GM12864 (cell line): ENCODE measurements at regions not wholly inside any gene's neighbourhood (a gene's known extent, or its start where the extent isn't known, plus 50 kb on each side); places are given as distances from the start of the nearest gene placed in this dataset.

Source experiments
- DNase-seq: peaks from one replicate; pipeline ENCODE4 v3.0.0-alpha.2; 2011; ENCODE audit warnings: low read depth
- H3K4me3 ChIP-seq: 2 replicates; pipeline ENCODE4 v1.5.1; 2011; ENCODE audit warnings: mild to moderate bottlenecking, low read depth, low read length, control low read depth
- CTCF ChIP-seq: IDR thresholded peaks from 2 replicates; pipeline ENCODE4 v1.5.1; 2011; ENCODE audit warnings: low read depth, mild to moderate bottlenecking, moderate library complexity, low read length, control low read depth, inconsistent platforms; ENCODE audit errors: missing control alignments

- no peak overlapping the region for H3K4me3 ChIP-seq
- TF ChIP-seq CTCF, result no peak
- no peak for DNase-seq
Observed at GRCh38 chr5:173496883-173497255, 119.6 kb downstream of the BOD1 start.

- DNase-seq, result no peak
- TF ChIP-seq CTCF, result no peak
- H3K4me3 ChIP-seq, result no peak overlapping the region
Observed at GRCh38 chr5:173496129-173496882, 120.1 kb downstream of the BOD1 start.

- H3K4me3 ChIP-seq, result no peak overlapping the region
- no peak for DNase-seq
- no peak for TF ChIP-seq CTCF
Observed at GRCh38 chr5:173495225-173495904, 121.1 kb downstream of the BOD1 start.

- no peak overlapping the region for H3K4me3 ChIP-seq
- TF ChIP-seq CTCF, result no peak
- no peak for DNase-seq
Observed at GRCh38 chr5:173494446-173494845, 122.0 kb downstream of the BOD1 start.

GRCh38 chr5:173493846-173494245, 122.6 kb downstream of the BOD1 start:
- TF ChIP-seq CTCF, result no peak

GRCh38 chr5:173493040-173493439, 123.4 kb downstream of the BOD1 start:
- no peak for DNase-seq
- TF ChIP-seq CTCF, result no peak
- H3K4me3 ChIP-seq, result no peak overlapping the region

More at GRCh38 chr5:173493846-173494245, 122.6 kb downstream of the BOD1 start:
- DNase-seq, result no peak
- H3K4me3 ChIP-seq, result no peak overlapping the region
